Smooth muscle cell (in vitro differentiated cells): ENCODE measurements at regions not wholly inside any gene's neighbourhood (a gene's known extent, or its start where the extent isn't known, plus 50 kb on each side); places are given as distances from the start of the nearest gene placed in this dataset.
A peak's percentile ranks its signal among the peaks of the same experiment; 100 is the strongest.

Experiments
- DNase-seq: peaks from one replicate; lab custom pipeline; 2025; ENCODE audit not compliant: unreplicated experiment; lab: John Stamatoyannopoulos, UW
- H2AFZ ChIP-seq: fragments of 200-600 bp; sonication (generic); 2 replicates; pipeline ENCODE4 v1.6.0; 2016; ENCODE audit warnings: antibody characterized with exemption, low read depth, mild to moderate bottlenecking
- H3F3A ChIP-seq: fragments of 200-600 bp; sonication (generic); 2 replicates; pipeline ENCODE4 v1.6.0; 2017; ENCODE audit warnings: antibody characterized with exemption, low read depth
- H3K27ac ChIP-seq: fragments of 200-600 bp; sonication (generic); 2 replicates; pipeline ENCODE4 v1.5.1; 2016; ENCODE audit warnings: low read depth, mild to moderate bottlenecking
- H3K27me3 ChIP-seq: fragments of 200-600 bp; sonication (generic); 2 replicates; pipeline ENCODE4 v1.6.1; 2016; ENCODE audit warnings: low read depth, mild to moderate bottlenecking
- H3K36me3 ChIP-seq: fragments of 200-600 bp; sonication (generic); 2 replicates; pipeline ENCODE4 v1.5.1; 2016; ENCODE audit warnings: low read depth
- H3K4me1 ChIP-seq: fragments of 200-600 bp; sonication (generic); 2 replicates; pipeline ENCODE4 v1.5.1; 2016; ENCODE audit warnings: low read depth
- H3K4me2 ChIP-seq: fragments of 200-600 bp; sonication (generic); 2 replicates; pipeline ENCODE4 v1.6.0; 2016; ENCODE audit warnings: mild to moderate bottlenecking
- H3K4me3 ChIP-seq: fragments of 200-600 bp; sonication (generic); 2 replicates; pipeline ENCODE4 v1.5.1; 2016; ENCODE audit warnings: mild to moderate bottlenecking
- H3K79me2 ChIP-seq: fragments of 200-600 bp; sonication (generic); 2 replicates; pipeline ENCODE4 v1.6.0; 2016; ENCODE audit warnings: low read depth, mild to moderate bottlenecking
- H3K9ac ChIP-seq: fragments of 200-600 bp; sonication (generic); 2 replicates; pipeline ENCODE4 v1.6.0; 2016; ENCODE audit warnings: low read depth
- H3K9me3 ChIP-seq: fragments of 200-600 bp; sonication (generic); replicated peaks from 2 replicates; pipeline ENCODE4 v1.5.1; 2016; ENCODE audit warnings: low read depth
- H4K20me1 ChIP-seq: fragments of 200-600 bp; sonication (generic); 2 replicates; pipeline ENCODE4 v1.6.0; 2016; ENCODE audit warnings: low read depth
- WGBS: methylation state at CpG from one replicate; pipeline ENCODE4 v1.1.7; 2016; ENCODE audit warnings: low lambda C conversion rate; 5-methylcytosine and 5-hydroxymethylcytosine counted together
- TF ChIP-seq, protein P1 (sequence below): fragments of 200-600 bp; sonication (generic); IDR thresholded peaks from 2 replicates; pipeline ENCODE4 v1.5.1; 2017; ENCODE audit warnings: borderline replicate concordance, mild to moderate bottlenecking, antibody characterized with exemption; ENCODE audit not compliant: insufficient read depth, poor library complexity, severe bottlenecking

DNA sequence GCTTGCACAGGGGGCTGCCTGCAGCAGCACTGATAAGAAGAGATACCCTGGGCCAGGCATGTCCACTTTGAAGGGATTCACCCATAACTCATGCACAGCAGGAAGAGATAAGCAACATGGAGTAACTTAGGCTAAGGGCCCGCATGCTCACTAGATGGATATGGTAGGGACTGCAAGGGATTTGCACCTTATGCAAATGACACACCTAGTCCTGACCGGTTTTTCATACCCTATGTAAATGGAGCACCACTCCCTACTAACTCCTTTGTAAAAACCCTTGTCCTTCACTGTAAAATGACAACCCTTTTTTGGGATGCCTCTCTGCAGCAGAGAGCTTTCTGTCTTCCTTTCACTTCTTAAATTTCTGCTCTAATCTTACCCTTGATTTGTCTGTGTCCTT lies 658.9 kb upstream of the CCDC179 start:
- Histone ChIP-seq H3K9me3 (no peaks in the 10 kb centered on the region), H3K9ac (no peak overlapping the region), H3K79me2 (no peaks in the 10 kb centered on the region), H3K27ac (no peak overlapping the region), H3K4me2 (no peak overlapping the region), H3K27me3 (no peaks in the 10 kb centered on the region), H3F3A (no peaks in the 10 kb centered on the region), H3K36me3 (no peaks in the 10 kb centered on the region), H2AFZ (no peak overlapping the region), H3K4me1 (no peaks in the 10 kb centered on the region), H3K4me3 (no peak overlapping the region), H4K20me1 (no peaks in the 10 kb centered on the region)
- TF ChIP-seq, protein P1, sequence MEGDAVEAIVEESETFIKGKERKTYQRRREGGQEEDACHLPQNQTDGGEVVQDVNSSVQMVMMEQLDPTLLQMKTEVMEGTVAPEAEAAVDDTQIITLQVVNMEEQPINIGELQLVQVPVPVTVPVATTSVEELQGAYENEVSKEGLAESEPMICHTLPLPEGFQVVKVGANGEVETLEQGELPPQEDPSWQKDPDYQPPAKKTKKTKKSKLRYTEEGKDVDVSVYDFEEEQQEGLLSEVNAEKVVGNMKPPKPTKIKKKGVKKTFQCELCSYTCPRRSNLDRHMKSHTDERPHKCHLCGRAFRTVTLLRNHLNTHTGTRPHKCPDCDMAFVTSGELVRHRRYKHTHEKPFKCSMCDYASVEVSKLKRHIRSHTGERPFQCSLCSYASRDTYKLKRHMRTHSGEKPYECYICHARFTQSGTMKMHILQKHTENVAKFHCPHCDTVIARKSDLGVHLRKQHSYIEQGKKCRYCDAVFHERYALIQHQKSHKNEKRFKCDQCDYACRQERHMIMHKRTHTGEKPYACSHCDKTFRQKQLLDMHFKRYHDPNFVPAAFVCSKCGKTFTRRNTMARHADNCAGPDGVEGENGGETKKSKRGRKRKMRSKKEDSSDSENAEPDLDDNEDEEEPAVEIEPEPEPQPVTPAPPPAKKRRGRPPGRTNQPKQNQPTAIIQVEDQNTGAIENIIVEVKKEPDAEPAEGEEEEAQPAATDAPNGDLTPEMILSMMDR, result no peak
- WGBS, result 49% methylated on average over 2 of the region's 2 CpGs
- no peak for DNase-seq

DNA sequence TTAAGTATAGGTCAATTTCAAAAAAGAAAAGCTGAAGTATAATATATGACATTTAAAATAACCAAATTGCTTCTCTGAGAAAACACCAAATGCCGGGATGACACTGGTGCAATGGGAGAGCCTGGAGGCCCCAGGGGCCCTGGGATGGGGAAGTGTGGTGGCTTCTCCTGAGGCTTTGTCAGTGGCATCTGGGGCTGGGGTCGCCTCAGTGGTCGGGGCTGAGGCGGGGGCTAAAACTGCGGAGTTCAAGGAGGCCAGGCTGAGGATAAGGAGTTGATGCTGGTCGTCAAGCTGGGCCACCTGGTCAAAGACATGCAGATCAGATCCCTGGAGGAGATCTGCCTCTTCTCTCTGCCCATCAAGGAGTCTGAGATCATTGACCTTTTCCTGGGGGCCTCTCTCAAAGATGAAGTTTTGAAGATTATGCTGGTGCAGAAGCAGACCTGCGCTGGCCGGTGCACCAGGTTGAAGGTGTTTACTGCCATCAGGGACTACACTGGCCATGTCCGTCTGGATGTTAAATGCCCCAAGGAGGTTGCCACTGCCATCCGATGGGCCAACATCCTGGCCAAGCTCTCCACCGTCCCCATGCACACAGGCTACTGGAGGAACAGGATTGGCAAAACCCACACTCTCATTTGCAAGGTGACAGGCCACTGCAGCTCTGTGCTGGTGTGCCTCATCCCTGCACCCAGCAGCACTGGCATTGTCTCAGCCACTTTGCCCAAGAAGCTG lies 660.1 kb upstream of the CCDC179 start:
- H3F3A ChIP-seq, result no peaks in the 10 kb centered on the region
- TF ChIP-seq, protein P1, result no peak
- no peaks in the 10 kb centered on the region for H3K36me3 ChIP-seq
- DNase-seq, result no peak
- H3K4me1 ChIP-seq, result no peaks in the 10 kb centered on the region
- no peak overlapping the region for H3K4me2 ChIP-seq
- H3K9me3 ChIP-seq, result no peaks in the 10 kb centered on the region
- no peak overlapping the region for H3K9ac ChIP-seq
- 93% methylated on average over 11 of the region's 11 CpGs for WGBS
- no peak overlapping the region for H2AFZ ChIP-seq
- no peaks in the 10 kb centered on the region for H3K27me3 ChIP-seq
- H4K20me1 ChIP-seq, result no peaks in the 10 kb centered on the region
- no peak overlapping the region for H3K27ac ChIP-seq
- no peaks in the 10 kb centered on the region for H3K79me2 ChIP-seq
- H3K4me3 ChIP-seq, result no peak overlapping the region

DNA sequence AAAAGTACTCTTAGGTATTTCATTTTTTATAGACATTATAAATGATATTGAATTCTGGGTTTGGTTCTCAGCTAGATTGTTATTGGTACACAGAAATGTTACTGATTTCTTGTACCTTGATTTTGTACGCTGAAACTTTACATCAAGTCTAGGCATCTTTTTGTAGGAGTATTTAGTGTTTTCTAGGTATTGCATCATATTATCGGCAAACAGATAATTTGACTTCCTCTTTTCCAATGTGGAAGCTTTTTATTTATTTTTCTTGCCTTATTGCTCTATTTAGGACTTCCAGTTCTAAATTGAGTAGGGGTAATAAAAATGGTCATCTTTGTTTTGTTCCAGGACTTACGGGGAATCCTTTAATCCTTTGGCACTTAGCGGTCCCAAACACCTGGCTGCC lies 676.6 kb upstream of the CCDC179 start:
- no peaks in the 10 kb centered on the region for H3K79me2 ChIP-seq
- no peaks in the 10 kb centered on the region for H4K20me1 ChIP-seq
- H3K27ac ChIP-seq, result no peak overlapping the region
- no peaks in the 10 kb centered on the region for H3K27me3 ChIP-seq
- H3K9me3 ChIP-seq, result no peaks in the 10 kb centered on the region
- no peak overlapping the region for H2AFZ ChIP-seq
- H3K4me3 ChIP-seq, result no peak overlapping the region
- H3K4me2 ChIP-seq, result no peak overlapping the region
- H3K4me1 ChIP-seq, result no peaks in the 10 kb centered on the region
- 98% methylated on average over 4 of the region's 4 CpGs for WGBS
- TF ChIP-seq, protein P1, result no peak
- H3K9ac ChIP-seq, result no peak overlapping the region
- no peaks in the 10 kb centered on the region for H3F3A ChIP-seq
- H3K36me3 ChIP-seq, result no peaks in the 10 kb centered on the region
- DNase-seq, result no peak

DNA sequence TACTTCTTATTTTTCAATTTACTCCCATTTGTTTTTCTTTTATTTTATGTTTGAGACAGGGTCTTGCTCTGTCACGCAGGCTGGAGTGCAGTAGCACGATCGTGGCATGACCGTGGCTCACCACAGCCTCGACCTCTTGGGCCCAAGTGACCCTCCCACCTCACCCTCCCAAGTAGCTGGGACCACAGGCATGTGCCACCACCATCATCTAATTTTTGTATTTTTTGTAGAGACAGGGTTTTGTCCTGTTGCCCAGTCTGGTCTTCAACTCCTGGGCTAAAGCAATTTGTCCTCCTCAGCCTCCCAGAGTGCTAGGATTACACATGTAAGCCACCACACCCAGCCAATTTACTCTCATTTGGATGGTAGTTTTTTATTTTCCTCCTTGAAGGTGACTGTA lies 679.3 kb upstream of the CCDC179 start:
- Histone ChIP-seq H4K20me1 (no peaks in the 10 kb centered on the region), H3K9ac (no peak overlapping the region), H3K36me3 (no peaks in the 10 kb centered on the region), H2AFZ (peak overlapping the region; percentile 34), H3K79me2 (no peaks in the 10 kb centered on the region), H3K4me3 (no peak overlapping the region), H3K4me1 (no peaks in the 10 kb centered on the region), H3K27me3 (no peaks in the 10 kb centered on the region), H3K4me2 (peak overlapping the region; percentile 70), H3K9me3 (no peaks in the 10 kb centered on the region), H3K27ac (no peak overlapping the region), H3F3A (no peaks in the 10 kb centered on the region)
- no peak for DNase-seq
- 67% methylated on average over 5 of the region's 5 CpGs for WGBS
- TF ChIP-seq, protein P1, result no peak
